HepG2 (cell line): ENCODE measurements at regions not wholly inside any gene's neighbourhood (a gene's known extent, or its start where the extent isn't known, plus 50 kb on each side); places are given as distances from the start of the nearest gene placed in this dataset.

ENCODE experiments used
- FOXK1 ChIP-seq: sonication (generic); formaldehyde crosslinking; IDR thresholded peaks from 2 replicates; pipeline ENCODE4 v1.4.0; 2020; ENCODE audit warnings: low read depth, missing genetic modification reagents, borderline replicate concordance
- NR2F1 ChIP-seq, 2 experiments: fragments of 450-650 bp in 1 of 2; formaldehyde crosslinking in 1 of 2; IDR thresholded peaks; 2 replicates each; pipeline versions ENCODE4 v1.5.0 to v1.6.1; 2016 to 2020; ENCODE audit warnings: mild to moderate bottlenecking in 1 of 2, missing compliant biosample characterization in 1 of 2, missing genetic modification reagents in 1 of 2, moderate library complexity in 1 of 2
- POLR2AphosphoS5 ChIP-seq: IDR thresholded peaks from 2 replicates; pipeline ENCODE4 v1.6.1; 2012; ENCODE audit warnings: low read depth, low read length
- SIN3A ChIP-seq: IDR thresholded peaks from 2 replicates; pipeline ENCODE4 v1.6.1; 2011; ENCODE audit warnings: low read depth, mild to moderate bottlenecking, control low read depth, low read length, borderline replicate concordance
- SPEN ChIP-seq: sonication (generic); formaldehyde crosslinking; IDR thresholded peaks from 2 replicates; pipeline ENCODE4 v1.5.1; 2020; ENCODE audit warnings: low read depth, mild to moderate bottlenecking, missing genetic modification reagents
- TAF1 ChIP-seq: sonication (generic); formaldehyde crosslinking; IDR thresholded peaks from 2 replicates; pipeline ENCODE4 v1.4.0; 2020; ENCODE audit warnings: missing genetic modification reagents
- ZNF317 ChIP-seq: sonication (generic); formaldehyde crosslinking; IDR thresholded peaks from 2 replicates; pipeline ENCODE4 v1.5.0; 2020; ENCODE audit warnings: mild to moderate bottlenecking, missing genetic modification reagents
- ZNF503 ChIP-seq: sonication (generic); formaldehyde crosslinking; IDR thresholded peaks from 2 replicates; pipeline ENCODE4 v1.4.0; 2020; ENCODE audit warnings: missing genetic modification reagents
- ZNF724P ChIP-seq: sonication (generic); formaldehyde crosslinking; IDR thresholded peaks from 2 replicates; pipeline ENCODE4 v1.8.0; 2022; ENCODE audit warnings: missing genetic modification reagents, borderline replicate concordance
- TF ChIP-seq, protein P1 (sequence below): sonication (generic); formaldehyde crosslinking; IDR thresholded peaks from 2 replicates; pipeline ENCODE4 v1.4.0; 2020; ENCODE audit warnings: missing genetic modification reagents
- TF ChIP-seq, protein P2 (sequence below): sonication (generic); formaldehyde crosslinking; IDR thresholded peaks from 2 replicates; pipeline ENCODE4 v1.4.0; 2020; ENCODE audit warnings: missing genetic modification reagents
- TF ChIP-seq, protein P3 (sequence below): sonication (generic); formaldehyde crosslinking; IDR thresholded peaks from 2 replicates; pipeline ENCODE4 v1.5.0; 2020; ENCODE audit warnings: missing genetic modification reagents, mild to moderate bottlenecking, borderline replicate concordance

- TF ChIP-seq ZNF724P (CRISPR knock-in tag) (no peak), SPEN (CRISPR knock-in tag) (no peak), POLR2AphosphoS5 (no peak), NR2F1 (CRISPR knock-in tag; IDR thresholded peaks at IDR 0.05) (no peak), ZNF317 (CRISPR knock-in tag) (no peak), SIN3A (no peak), TAF1 (no peak), FOXK1 (CRISPR knock-in tag) (no peak), ZNF503 (CRISPR knock-in tag) (no peak)
- TF ChIP-seq, protein P1, sequence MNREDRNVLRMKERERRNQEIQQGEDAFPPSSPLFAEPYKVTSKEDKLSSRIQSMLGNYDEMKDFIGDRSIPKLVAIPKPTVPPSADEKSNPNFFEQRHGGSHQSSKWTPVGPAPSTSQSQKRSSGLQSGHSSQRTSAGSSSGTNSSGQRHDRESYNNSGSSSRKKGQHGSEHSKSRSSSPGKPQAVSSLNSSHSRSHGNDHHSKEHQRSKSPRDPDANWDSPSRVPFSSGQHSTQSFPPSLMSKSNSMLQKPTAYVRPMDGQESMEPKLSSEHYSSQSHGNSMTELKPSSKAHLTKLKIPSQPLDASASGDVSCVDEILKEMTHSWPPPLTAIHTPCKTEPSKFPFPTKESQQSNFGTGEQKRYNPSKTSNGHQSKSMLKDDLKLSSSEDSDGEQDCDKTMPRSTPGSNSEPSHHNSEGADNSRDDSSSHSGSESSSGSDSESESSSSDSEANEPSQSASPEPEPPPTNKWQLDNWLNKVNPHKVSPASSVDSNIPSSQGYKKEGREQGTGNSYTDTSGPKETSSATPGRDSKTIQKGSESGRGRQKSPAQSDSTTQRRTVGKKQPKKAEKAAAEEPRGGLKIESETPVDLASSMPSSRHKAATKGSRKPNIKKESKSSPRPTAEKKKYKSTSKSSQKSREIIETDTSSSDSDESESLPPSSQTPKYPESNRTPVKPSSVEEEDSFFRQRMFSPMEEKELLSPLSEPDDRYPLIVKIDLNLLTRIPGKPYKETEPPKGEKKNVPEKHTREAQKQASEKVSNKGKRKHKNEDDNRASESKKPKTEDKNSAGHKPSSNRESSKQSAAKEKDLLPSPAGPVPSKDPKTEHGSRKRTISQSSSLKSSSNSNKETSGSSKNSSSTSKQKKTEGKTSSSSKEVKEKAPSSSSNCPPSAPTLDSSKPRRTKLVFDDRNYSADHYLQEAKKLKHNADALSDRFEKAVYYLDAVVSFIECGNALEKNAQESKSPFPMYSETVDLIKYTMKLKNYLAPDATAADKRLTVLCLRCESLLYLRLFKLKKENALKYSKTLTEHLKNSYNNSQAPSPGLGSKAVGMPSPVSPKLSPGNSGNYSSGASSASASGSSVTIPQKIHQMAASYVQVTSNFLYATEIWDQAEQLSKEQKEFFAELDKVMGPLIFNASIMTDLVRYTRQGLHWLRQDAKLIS, result no peak
- TF ChIP-seq, protein P2, sequence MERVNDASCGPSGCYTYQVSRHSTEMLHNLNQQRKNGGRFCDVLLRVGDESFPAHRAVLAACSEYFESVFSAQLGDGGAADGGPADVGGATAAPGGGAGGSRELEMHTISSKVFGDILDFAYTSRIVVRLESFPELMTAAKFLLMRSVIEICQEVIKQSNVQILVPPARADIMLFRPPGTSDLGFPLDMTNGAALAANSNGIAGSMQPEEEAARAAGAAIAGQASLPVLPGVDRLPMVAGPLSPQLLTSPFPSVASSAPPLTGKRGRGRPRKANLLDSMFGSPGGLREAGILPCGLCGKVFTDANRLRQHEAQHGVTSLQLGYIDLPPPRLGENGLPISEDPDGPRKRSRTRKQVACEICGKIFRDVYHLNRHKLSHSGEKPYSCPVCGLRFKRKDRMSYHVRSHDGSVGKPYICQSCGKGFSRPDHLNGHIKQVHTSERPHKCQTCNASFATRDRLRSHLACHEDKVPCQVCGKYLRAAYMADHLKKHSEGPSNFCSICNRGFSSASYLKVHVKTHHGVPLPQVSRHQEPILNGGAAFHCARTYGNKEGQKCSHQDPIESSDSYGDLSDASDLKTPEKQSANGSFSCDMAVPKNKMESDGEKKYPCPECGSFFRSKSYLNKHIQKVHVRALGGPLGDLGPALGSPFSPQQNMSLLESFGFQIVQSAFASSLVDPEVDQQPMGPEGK (CRISPR knock-in tag), result no peak
- TF ChIP-seq, protein P3, sequence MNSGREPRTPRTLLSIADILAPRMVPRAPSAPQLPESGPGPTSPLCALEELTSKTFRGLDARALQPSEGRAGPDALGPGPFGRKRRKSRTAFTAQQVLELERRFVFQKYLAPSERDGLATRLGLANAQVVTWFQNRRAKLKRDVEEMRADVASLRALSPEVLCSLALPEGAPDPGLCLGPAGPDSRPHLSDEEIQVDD (CRISPR knock-in tag), result no peak
These were observed 173.0 kb upstream of the RORA start for GRCh38 chr15:61401903-61402698.
